ENCODE measurements at regions not wholly inside any gene's neighbourhood (a gene's known extent, or its start where the extent isn't known, plus 50 kb on each side); places are given as distances from the start of the nearest gene placed in this dataset.

DNA sequence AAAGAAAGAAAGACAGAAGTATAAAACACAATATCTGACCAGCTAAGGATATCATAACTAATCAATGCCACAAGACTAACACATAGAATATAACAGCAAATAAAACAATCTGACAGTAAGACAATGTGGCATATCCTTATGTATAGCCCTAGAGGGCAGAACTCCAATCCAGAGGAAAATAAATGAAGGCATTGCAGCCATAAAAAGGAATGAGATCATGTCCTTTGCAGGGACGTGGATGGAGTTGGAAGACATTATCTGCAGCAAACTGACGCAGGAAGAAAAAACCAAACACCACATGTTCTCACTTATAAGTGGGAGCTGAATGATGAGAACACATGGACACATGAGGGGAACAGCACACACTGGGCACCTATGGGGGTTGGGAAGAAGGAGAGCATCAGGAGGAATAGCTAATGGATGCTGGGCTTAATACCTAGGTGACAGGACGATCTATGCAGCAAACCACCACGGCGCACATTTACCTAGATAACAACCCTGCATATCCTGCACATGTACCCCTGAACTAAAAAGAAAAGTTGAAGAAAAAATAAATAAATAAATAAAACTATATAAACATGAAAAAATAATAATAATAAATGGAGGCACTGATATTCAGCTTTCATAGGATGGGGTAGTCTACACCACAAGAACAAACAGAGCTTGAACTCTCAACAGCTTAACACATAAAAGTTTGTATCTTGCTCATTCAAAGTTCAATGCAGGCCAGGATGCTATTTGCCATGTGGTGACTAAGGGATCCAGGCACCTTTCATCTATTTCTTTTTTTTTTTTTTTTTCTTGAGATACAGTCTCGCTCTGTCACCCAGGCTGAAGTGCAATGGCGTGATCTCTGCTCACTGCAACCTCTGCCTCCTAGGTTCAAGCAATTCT is 66.1 kb upstream of the KAT6B start:
- no peak overlapping the region for H2AK9ac ChIP-seq (replicated peaks; ENCODE audit: low read depth, low read length, poor library complexity)
- H3K14ac ChIP-seq (replicated peaks; ENCODE audit: low read depth, low read length), result no peak overlapping the region
- no peaks in the 10 kb centered on the region for H3K27me3 ChIP-seq (ENCODE audit: control insufficient read depth, insufficient read depth, low read length)
- in situ Hi-C loops (cut with MboI; ENCODE audit: low sequenced_read_pairs), result no loop called here
- H4K20me1 ChIP-seq (ENCODE audit: insufficient read depth, low read length), result no peaks in the 10 kb centered on the region
- no peak overlapping the region for H3K4ac ChIP-seq (ENCODE audit: low read depth, low read length)
- H3K18ac ChIP-seq (ENCODE audit: low read depth, low read length), result no peak overlapping the region
- H4K8ac ChIP-seq (ENCODE audit: low read depth in 2 of 2, low read length in 2 of 2), result no peak overlapping the region
- no peak overlapping the region for H2BK120ac ChIP-seq (ENCODE audit: low read depth, low read length)
- CTCF ChIA-PET, result interaction anchor here (0.6 kb wide), 1 partner anchor 113 kb away, joined by 3 read pairs; no protein-coding TSS in a partner anchor
- H4K5ac ChIP-seq (ENCODE audit: low read depth, low read length), result no peak overlapping the region
- no peak overlapping the region for H3K23ac ChIP-seq (ENCODE audit: low read depth, low read length)
- H3K4me3 ChIP-seq (ENCODE audit: insufficient read depth, low read depth, low read length), result no peak overlapping the region
- no peak overlapping the region for H2AFZ ChIP-seq (replicated peaks; ENCODE audit: low read length, poor library complexity)
- H3K4me1 ChIP-seq (ENCODE audit: control insufficient read depth, insufficient read depth, low read length), result no peaks in the 10 kb centered on the region
- H2BK15ac ChIP-seq (ENCODE audit: low read depth, low read length), result no peak overlapping the region
- WGBS, 2 experiments (ENCODE audit: extremely low coverage in 2 of 2, insufficient read length in 1 of 2), result no CpG with 5 or more reads among the region's 7 CpGs
- H3K27ac ChIP-seq (ENCODE audit: insufficient read depth, low read length), result no peak overlapping the region
- DNase-seq (no peak), ATAC-seq (ENCODE audit: low read depth) (no peak)
- no peak overlapping the region for H2BK5ac ChIP-seq (ENCODE audit: low read depth, low read length, poor library complexity, severe bottlenecking)
- TF ChIP-seq RCOR1 (IDR thresholded peaks at IDR 0.05; ENCODE audit: insufficient replicate concordance, low read length) (no peak), BHLHE40 (IDR thresholded peaks at IDR 0.05; ENCODE audit: low read depth, low read length) (no peak)
- H4K91ac ChIP-seq (ENCODE audit: insufficient read depth, low read depth, low read length), result no peak overlapping the region
- H3K9me3 ChIP-seq (ENCODE audit: control insufficient read depth, insufficient read depth, low read length), result no peaks in the 10 kb centered on the region
- no peaks in the 10 kb centered on the region for H3K9me1 ChIP-seq (ENCODE audit: insufficient read depth, low read length)
- dilution Hi-C loops (cut with HindIII; ENCODE audit: low sequenced_read_pairs, unreplicated experiment), result no loop called here
- H3K56ac ChIP-seq (ENCODE audit: extremely low read depth, insufficient read depth, low read length), result no peak overlapping the region
- no peaks in the 10 kb centered on the region for H3K36me3 ChIP-seq (ENCODE audit: control insufficient read depth, insufficient read depth, low read length)
- no peak overlapping the region for H2BK20ac ChIP-seq (ENCODE audit: low read depth, low read length)
- BruUV-seq (replicated peaks), result no TSS peak
- no peak overlapping the region for H3K9ac ChIP-seq (ENCODE audit: low read depth, low read length)
- intact Hi-C loops (cut with micrococcal nuclease), result no loop called here
- no peak overlapping the region for H2AK5ac ChIP-seq (ENCODE audit: low read depth, low read length)
- H3K4me2 ChIP-seq (ENCODE audit: low read depth, low read length), result no peak overlapping the region
- no peaks in the 10 kb centered on the region for H3K79me1 ChIP-seq (ENCODE audit: low read depth in 1 of 2, low read length in 2 of 2)
- POLR2A ChIA-PET (ENCODE audit: unreplicated experiment), result no interaction called here

Measured in IMR-90 (cell line).